ELR (cell line): ENCODE measurements at regions not wholly inside any gene's neighbourhood (a gene's known extent, or its start where the extent isn't known, plus 50 kb on each side); places are given as distances from the start of the nearest gene placed in this dataset.
"Not testable (repeated sequence)": the region's sequence is repeated elsewhere in the genome, so short reads cannot be mapped to it uniquely, and the experiment has no call there.

Source experiments
- DNase-seq: peaks from one replicate; pipeline ENCODE4 v3.0.0-alpha.2; 2015; ENCODE audit warnings: low read depth

DNA sequence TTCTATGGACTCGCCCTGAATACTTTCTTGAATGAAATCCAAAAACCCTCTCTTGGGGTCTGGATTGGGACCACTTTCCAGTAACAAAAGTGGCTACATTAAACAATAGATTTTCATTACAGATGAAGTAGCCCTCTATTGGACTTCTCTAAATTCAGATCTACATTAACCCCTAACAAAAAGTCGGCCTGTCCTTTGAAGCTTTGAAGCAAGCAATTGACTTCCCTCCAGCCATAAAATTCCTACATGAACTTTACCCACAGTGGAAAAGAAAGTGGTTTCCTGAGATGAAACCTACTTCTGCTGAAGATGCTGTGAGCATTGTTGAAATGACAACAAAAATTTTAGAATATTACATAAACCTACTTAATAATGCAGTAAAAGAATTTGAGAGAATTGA, 967.1 kb upstream of the ROBO1 start:
- no peak for DNase-seq

DNA sequence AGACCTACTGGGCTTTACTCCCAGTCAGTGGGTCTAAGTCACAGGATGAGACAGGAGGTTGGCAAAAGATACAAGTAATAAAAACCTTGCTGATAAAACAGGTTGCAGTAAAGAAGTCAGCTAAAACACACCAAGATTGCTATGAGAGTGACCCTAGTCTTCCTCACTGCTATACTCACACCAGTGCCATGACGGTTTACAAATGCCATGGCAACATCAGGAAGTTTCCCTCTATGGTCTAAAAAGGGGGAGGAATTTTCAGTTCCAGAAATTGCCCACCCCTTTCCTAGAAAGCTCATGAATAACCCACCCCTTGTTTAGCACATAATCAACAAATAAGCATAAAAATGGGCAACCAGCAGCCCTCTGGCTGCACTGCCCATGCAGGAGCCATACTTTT, 966.7 kb upstream of the ROBO1 start:
- DNase-seq, result no peak

DNA sequence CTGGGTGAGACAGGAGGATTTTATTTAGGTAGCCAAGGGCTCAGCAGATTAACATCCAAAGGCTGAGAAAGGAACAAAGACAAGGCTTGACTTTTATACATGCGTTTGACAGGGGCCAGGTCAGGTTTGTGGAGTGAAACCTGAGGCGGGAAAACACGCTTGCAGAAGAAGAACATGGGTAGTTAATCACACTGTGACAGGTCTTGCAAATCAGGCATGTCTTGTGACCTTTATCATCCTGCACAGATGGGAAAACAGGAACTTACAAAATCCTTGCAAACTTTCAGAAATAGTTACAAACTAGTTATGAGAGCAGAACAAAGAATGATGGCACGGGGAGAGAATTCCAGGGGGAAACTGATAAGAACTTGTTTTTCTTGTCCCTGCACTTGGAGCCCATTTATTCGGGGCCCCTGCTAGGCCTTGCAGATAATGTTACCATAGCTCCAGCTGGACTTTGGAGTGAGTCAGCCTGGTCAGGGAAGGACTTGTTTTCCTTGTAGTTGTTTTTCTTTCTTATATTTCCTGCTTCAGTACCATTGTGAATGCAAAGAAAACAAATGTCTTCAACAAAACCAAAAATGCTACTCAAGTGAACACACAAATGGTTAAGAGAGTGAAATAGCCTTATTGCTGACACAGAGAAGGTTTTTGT, 965.9 kb upstream of the ROBO1 start:
- DNase-seq, result peak; percentile 30

DNA sequence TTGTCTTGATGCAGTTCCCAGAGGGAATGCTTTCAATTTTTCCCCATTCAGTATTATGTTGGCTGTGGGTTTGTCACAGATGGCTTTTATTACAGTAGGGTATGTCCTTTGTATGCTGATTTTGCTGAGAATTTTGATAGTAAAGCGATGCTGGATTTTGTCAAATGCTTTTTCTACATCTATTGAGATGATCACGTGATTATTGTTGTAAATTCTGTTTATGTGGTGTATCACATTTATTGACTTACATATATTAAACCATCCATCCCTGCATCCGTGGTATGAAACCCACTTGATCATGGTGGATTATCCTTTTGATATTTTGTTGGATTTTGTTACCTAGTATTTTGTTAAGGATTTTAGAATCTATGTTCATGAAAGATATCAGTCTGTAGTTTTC, 959.8 kb upstream of the ROBO1 start:
- DNase-seq, result not testable (repeated sequence)

DNA sequence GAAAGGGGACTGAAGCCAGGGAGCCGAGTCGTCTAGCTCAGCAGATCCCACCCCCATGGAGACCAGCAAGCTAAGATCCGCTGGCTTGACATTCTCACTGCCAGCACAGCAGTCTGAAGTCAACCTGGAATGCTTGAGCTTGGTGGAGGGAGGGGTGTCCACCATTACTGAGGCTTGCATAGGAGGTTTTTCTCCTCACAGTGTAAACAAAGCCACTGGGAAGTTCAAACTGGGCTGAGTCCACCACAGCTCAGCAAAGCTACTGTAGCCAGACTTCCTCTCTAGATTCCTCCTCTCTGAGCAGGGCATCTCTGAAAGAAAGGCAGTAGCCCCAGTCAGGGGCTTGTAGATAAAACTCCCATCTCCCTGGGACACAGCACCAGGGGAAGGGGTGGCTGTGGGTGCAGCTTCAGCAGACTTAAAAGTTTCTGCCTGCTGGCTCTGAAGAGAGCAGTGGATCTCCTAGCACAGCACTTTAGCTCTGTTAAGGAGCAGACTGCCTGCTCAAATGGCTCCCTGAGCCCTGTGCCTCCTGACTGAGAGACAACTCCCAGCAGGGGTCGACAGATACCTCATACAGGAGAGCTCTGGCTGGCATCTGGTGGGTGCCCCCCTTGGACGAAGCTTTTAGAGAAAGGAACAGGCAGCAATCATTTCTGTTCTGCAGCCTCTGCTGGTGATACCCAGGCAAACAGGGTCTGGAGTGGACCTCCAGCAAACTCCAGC, 942.0 kb upstream of the ROBO1 start:
- not testable (repeated sequence) for DNase-seq

DNA sequence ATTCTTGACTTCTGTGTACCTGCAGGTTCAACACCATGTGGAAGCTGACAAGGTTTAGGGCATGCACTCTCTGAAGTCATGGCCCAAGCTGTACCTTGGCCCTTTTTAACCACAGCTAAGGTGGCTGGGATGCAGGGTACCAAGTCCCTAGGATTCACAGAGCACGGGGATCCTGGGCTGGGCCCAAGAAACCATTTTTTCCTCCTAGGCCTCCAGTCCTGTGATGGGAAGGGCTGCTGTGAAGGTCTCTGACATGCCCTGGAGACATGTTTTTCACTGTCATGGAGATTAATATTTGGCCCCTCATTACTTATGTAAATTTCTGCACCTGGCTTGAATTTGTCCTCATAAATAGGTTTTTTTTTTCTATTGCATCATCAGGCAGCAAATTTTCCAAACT, 937.5 kb upstream of the ROBO1 start:
- DNase-seq, result no peak

DNA sequence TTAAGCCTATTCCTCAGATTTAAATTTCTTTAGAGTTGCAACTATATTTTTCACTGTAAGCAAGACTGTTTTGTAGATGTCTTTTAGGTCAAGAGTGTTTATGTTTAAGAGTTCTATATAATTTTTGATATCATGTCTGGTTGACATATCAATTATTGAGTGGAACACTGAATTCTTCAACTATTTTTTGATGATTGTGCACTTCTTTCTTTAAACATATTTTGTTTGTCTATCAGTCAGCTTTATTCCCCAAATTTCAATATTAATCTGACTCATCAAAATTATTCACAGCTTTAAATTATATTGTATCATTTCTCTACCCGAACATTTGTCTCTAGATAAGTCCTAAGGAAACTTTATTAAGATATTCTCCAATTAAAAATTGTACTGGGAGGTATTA, 933.6 kb upstream of the ROBO1 start:
- DNase-seq, result no peak

DNA sequence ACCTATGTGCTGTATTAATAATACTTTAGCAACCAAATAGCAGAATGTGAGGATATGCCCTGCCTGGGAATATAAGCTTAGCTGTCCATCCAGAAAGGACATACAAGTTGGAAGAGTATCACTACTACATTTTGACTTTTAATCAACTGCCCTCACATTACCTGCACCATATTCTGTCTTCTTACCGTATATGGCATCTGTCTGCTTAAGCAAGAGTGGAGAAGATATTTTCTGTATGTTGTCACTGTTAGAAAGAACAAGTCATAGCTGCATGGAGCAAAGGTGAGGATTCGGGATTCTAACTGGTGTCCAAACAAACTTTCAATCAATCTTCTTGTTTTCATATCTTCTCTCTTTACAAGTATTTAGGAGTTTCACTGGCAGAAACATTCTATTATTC, 929.5 kb upstream of the ROBO1 start:
- no peak for DNase-seq

DNA sequence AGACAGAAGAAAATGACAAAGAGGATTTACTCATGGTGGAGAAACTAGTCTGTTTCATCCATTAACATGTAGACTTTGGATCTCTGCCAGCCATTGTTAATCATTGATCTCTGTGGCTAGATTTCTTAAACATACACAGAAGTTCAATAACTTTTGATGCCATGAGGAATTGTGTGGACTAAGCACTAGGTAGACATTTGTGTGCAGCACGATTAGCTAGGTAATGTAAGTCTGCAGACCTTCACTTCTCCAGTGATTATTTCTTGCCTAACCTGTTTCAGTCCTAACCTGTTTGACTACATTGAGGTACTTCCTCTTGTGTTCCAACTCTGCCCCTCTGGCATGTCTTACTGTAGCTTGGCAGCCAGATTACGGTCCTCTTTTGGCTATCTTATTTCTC, 928.5 kb upstream of the ROBO1 start:
- peak; percentile 20 for DNase-seq

DNA sequence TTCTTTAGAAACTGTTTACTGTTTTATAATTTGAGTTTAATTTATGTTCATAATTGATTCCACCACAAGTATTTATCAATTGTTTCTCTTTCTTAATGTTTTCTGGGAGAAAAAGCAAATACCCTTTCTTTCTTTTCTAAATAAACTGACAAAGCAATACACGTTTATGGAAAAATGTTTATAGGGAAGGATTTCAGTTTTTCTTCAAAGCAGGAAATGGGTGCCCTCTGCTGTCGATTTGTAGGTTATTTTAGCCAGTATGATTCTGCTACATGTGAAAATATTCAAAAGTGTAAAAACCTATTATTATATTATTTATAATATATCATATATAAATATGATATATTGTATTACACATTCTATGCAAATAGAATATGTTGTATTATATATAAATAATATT, 921.0 kb upstream of the ROBO1 start:
- DNase-seq, result peak; percentile 43

DNA sequence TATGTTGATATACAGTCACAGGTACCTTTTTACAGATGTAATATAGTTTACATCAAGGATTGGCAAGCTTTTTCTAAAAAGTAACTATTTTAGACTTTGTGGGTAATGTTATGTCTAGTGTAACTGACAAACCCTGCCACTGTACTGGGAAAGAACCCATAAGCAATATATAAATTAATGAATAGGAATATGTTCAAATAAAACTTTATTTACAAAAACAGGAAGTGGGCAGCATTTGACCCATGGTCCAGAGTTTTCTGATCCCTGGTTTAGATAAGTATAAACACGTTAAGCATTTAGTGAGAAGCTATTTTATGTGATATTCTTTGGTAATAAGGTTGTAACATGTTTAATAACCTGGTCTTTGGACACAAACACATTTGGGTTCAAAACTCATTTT, 915.2 kb upstream of the ROBO1 start:
- no peak for DNase-seq

DNA sequence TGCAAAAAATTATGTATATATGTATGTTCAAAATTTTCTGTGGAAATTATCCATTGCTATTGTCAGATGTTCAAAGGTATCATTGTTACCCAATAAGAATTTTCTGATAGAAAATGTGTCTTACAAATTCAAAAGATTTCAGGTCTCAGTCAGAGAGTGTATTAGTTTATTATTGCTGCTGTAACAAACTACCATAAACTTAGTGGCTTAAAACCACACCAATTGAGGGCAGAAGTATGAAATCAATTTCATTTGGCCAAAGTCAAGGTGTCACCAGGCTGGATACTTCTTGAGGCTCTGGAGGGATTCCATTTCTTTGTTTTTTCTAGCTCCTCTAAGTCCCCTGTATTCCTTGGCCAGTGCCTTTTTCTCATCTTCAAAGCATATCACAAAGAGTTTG, 914.4 kb upstream of the ROBO1 start:
- no peak for DNase-seq

DNA sequence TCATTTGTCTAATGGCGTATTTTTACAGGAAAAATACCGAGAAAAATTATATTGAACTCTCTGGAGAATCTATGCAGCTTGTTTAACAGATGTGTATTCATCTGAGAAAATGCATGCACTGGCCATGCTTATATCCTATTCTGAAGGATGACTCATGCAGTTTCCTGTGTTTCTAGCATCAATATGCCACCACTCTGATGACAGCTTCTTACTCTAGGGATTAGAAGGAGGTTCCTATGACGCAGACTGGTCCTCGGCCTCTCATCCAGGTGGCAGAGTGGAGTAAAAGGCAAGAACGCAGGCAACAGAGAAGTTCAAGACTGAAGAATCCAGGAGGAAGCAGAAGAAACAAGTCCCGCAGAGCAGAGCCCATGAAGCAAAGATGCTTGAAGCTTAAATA, 910.0 kb upstream of the ROBO1 start:
- peak; percentile 78 for DNase-seq

DNA sequence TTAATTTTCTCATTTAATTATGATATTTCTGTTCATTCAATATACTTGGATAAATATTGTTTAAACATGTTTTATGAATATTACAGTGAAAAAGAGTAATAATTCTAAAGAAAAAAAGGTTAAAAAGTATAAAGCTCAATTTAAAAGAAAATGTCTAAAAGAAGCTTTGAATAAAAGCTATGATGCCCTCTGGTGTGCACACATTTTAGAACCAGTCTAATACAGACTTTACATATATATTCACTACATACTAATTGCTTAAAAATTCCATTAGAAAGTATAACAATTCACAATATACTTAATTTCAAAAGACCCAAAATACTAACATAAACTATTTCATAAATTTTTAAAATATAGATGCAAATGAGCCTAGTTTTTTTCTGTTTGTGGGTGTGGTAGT, 909.1 kb upstream of the ROBO1 start:
- DNase-seq, result no peak

DNA sequence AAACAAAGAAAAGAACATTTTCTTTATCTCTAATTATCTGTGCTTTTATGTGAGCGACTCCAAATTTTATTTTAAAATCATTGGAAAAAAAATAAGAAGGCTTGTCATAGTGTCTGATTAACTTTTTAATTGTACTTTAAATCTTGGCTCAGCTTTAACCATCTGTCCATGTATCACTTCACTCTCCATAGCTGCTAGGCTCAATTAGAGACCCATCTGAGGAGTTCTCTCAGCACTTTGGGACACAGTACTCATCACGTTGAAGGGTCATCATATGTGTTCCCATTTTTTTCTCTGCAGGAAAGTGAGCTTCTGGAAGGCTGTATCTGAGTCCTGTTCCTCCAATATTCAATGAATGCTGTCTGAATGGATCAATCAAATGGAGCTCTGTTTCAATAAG, 908.5 kb upstream of the ROBO1 start:
- no peak for DNase-seq

DNA sequence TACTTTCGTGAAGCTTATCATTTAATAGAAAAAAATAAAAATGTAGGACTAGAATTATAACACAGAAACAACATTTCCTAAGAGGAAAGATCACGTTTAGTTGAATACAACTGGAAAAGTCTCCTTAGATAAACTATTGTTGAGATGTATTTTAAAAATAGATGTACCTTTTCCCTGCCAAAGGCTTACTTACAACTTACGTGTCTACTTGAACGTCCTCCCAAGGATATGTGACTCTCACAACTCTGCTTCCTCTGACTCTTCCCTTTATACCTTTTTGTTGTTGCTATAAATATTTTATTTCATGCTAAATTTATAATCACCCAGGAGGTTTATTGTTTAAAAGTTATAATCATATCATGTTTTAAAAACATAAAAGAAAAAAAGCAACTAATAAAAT, 908.0 kb upstream of the ROBO1 start:
- no peak for DNase-seq

DNA sequence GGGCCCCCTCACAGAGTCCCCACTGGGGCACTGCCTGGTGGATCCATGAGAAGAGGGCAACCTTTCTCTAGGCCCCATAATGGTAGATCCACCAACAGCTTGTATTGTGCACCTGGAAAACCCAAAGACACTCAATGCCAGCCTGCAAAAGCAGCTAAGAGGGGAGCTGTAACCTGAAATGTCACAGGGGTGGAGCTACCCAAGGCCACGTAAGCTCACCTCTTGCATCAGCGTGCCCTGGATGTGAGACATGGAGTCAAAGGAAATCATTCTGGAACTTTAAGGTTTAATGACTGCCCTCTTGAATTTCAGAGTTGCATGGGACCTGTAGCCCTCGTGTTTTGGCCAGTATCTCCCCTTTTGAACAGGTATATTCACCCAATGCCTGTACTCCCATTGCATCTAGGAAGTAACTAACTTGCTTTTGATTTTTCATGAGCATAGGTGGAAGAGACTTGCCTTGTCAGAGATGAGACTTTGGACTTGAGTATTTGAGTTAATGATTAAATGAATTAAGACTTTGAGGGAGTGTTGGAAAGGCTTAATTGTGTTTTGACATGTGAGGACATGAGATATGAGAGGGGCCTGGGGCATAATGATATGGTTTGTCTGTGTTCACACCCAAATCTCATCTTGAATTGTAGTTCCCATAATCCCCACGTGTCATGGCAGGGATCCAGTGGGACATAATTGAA, 900.9 kb upstream of the ROBO1 start:
- no peak for DNase-seq

DNA sequence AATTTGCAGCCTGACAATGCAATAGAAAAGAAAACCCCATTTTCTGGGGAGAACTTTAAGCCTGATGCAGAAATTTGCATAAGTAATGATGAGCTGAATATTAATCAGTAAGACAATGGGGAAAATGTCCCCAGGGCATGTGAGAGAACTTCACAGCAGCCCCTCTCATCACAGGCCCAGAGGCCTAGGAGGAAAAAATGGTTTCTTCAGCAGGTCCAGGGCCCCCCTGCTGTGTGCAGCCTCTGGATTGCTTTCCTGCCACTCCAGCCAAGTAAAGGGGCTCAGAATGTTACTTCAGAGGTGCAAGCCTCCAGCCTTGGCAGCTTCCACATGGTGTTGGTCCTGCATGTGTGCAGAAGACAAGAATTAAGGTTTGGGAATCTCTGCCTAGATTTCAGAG, 900.3 kb upstream of the ROBO1 start:
- no peak for DNase-seq

DNA sequence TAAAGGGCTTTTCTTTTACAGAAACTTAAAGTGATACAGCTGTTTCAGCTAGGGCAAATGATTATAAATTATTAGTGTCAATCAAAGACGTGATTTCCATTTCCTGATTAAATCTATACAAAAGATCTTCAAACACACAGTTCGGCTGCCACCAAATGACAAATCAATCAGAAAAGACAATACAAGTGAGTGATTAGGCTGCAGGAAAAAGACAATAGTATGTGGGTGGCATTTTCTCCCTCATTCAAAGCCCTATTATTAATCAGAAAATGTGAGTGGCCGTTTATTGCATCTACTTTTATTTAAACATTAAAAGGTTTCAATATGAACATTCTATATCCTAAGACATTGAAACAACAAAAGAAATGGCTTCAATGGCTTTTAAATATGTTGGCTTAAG, 895.6 kb upstream of the ROBO1 start:
- DNase-seq, result no peak

DNA sequence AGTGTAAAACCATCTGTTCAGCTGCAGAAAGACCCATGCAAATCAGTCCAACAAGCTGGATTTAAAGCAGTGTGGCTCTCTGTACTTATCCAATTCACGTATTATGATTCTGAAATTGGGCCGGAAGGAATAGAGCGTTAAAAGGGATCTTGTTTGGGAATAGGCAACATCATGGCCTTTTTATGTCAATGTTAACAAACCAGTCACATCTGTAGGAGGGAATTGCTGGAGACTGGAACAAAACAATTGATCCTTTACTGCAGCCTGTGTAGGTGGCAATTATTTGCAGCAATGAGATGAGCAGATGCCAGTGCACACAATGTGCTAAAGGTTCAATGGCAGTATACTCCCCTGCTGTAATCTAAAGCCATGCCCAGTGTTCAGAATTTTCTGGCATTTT, 887.4 kb upstream of the ROBO1 start:
- no peak for DNase-seq

DNA sequence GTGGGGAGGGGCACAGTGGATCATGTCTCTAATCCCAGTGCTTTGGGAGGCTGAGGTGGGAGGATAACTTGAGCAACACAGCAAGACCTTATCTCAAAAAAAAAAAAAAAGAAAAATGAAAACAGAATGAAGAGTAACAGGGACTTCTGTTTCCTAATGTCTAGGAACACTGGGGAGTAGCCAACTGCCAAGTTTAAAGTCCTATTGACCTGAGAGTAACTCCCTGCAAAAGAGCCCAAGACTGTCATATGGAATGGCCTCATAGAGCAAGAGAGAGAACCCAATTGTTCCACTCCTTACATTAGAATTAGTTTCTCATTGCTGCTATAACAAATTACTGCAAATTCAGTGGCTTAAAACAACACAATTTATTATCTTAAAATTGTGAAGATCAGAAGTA, 881.4 kb upstream of the ROBO1 start:
- DNase-seq, result no peak

DNA sequence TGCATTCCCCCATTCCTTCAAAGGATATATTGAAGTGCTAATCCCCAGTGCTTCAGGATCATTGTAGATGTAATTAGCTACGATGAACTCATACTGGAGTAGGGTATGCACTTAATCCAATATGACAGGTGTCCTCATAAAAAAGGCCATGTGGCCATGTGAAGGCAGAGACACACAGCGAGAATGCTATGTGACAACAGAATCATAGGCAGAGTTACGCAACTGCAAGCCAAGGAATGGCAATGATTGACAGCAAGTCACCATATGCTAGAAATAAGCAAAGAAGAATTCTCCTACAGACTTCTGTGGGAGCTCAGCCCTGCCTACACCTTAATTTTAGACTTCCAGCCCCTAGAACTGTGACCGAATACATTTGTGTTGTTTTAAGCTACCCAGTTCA, 875.6 kb upstream of the ROBO1 start:
- no peak for DNase-seq
